SK-N-MC (cell line): ENCODE measurements at regions not wholly inside any gene's neighbourhood (a gene's known extent, or its start where the extent isn't known, plus 50 kb on each side); places are given as distances from the start of the nearest gene placed in this dataset.

Source experiments
- EZH2 ChIP-seq: fragments of 200-600 bp; sonication (generic); IDR thresholded peaks from one replicate; pipeline ENCODE4 v1.6.1; 2017; ENCODE audit warnings: antibody characterized with exemption
- FOXP2 ChIP-seq: optimal IDR thresholded peaks from 2 replicates; pipeline ENCODE3; 2011; ENCODE audit warnings: mild to moderate bottlenecking, moderate library complexity; ENCODE audit not compliant: insufficient read depth; ENCODE audit errors: extremely low read length, control extremely low read depth
- POLR2AphosphoS5 ChIP-seq: IDR thresholded peaks from 2 replicates; pipeline ENCODE4 v1.6.1; 2012; ENCODE audit warnings: mild to moderate bottlenecking, low read depth, low read length, borderline replicate concordance

DNA sequence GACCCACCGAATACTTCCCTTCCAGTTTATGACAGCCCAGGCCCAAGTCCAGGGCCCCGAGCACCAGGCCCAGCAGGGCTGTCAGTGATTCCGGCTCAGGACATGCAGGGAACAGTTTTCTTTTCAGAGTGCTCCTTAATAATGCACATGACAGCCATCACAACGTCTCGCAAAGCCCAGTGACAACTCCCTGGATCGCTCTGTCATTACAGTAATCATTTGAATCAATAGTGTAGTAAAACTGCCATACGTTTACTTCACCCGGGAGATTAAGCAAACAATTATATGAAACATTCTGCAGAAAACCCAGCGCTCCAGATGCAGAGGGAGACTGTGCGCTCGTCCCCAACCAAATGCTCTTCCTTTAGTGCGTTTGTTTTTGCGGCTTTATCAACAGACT, 162.6 kb upstream of the CDH13 start:
- TF ChIP-seq POLR2AphosphoS5 = no peak
- TF ChIP-seq EZH2 = no peak
- no peak for TF ChIP-seq FOXP2
